ENCODE measurements at regions not wholly inside any gene's neighbourhood (a gene's known extent, or its start where the extent isn't known, plus 50 kb on each side); places are given as distances from the start of the nearest gene placed in this dataset.

- DNase-seq (ENCODE audit: low spot score) = no peak
These were observed 274.4 kb upstream of the PCSK5 start for GRCh38 chr9:75616052-75616451.

- no peak for DNase-seq (ENCODE audit: low spot score)
These were observed 273.5 kb upstream of the PCSK5 start for GRCh38 chr9:75616841-75617566.

- no peak for DNase-seq (ENCODE audit: low spot score)
These were observed 267.0 kb upstream of the PCSK5 start for GRCh38 chr9:75623462-75623861.

- DNase-seq (ENCODE audit: low spot score) = no peak
These were observed 265.5 kb upstream of the PCSK5 start for GRCh38 chr9:75624998-75625397.

- DNase-seq (ENCODE audit: low spot score) = no peak
These were observed 263.6 kb upstream of the PCSK5 start for GRCh38 chr9:75626860-75627259.

- no peak for DNase-seq (ENCODE audit: low spot score)
These were observed 261.5 kb upstream of the PCSK5 start for GRCh38 chr9:75628952-75629351.

- DNase-seq (ENCODE audit: low spot score) = no peak
These were observed 256.9 kb upstream of the PCSK5 start for GRCh38 chr9:75633451-75634057.

GRCh38 chr9:75636427-75637045, 253.9 kb upstream of the PCSK5 start:
- DNase-seq (ENCODE audit: low spot score) = no peak

GRCh38 chr9:75639971-75640610, 250.4 kb upstream of the PCSK5 start:
- DNase-seq (ENCODE audit: low spot score) = no peak

- DNase-seq (ENCODE audit: low spot score) = no peak
These were observed 248.0 kb upstream of the PCSK5 start for GRCh38 chr9:75642522-75642921.

GRCh38 chr9:75644649-75645048, 245.8 kb upstream of the PCSK5 start:
- no peak for DNase-seq (ENCODE audit: low spot score)

- no peak for DNase-seq (ENCODE audit: low spot score)
These were observed 242.4 kb upstream of the PCSK5 start for GRCh38 chr9:75648034-75648433.

GRCh38 chr9:75649060-75649459, 241.4 kb upstream of the PCSK5 start:
- DNase-seq (ENCODE audit: low spot score) = no peak

- DNase-seq (ENCODE audit: low spot score) = no peak
These were observed 238.8 kb upstream of the PCSK5 start for GRCh38 chr9:75651709-75652108.

- no peak for DNase-seq (ENCODE audit: low spot score)
These were observed 237.1 kb upstream of the PCSK5 start for GRCh38 chr9:75653335-75653734.

GRCh38 chr9:75653750-75654149, 236.7 kb upstream of the PCSK5 start:
- no peak for DNase-seq (ENCODE audit: low spot score)

- no peak for DNase-seq (ENCODE audit: low spot score)
These were observed 233.5 kb upstream of the PCSK5 start for GRCh38 chr9:75657015-75657414.

- no peak for DNase-seq (ENCODE audit: low spot score)
These were observed 232.1 kb upstream of the PCSK5 start for GRCh38 chr9:75658301-75658905.

GRCh38 chr9:75664597-75664996, 225.9 kb upstream of the PCSK5 start:
- DNase-seq (ENCODE audit: low spot score) = no peak

GRCh38 chr9:75666856-75667554, 223.5 kb upstream of the PCSK5 start:
- DNase-seq (ENCODE audit: low spot score) = no peak

GRCh38 chr9:75669721-75670120, 220.8 kb upstream of the PCSK5 start:
- DNase-seq (ENCODE audit: low spot score) = no peak

GRCh38 chr9:75671354-75671753, 219.1 kb upstream of the PCSK5 start:
- DNase-seq (ENCODE audit: low spot score) = no peak
